HL-60 (cell line): ENCODE measurements at regions not wholly inside any gene's neighbourhood (a gene's known extent, or its start where the extent isn't known, plus 50 kb on each side); places are given as distances from the start of the nearest gene placed in this dataset.

Experiments used
- DNase-seq, 2 experiments: peaks; one replicate each; pipeline ENCODE4 v3.0.0-alpha.2; 2010 to 2020; ENCODE audit warnings: low read depth in 1 of 2, low spot score in 1 of 2
- H3K27ac ChIP-seq: fragments of 250-450 bp; sonication (Bioruptor Pico); replicated peaks from 2 replicates; pipeline ENCODE4 v1.5.1; 2020; ENCODE audit warnings: mild to moderate bottlenecking, moderate library complexity
- H3K27me3 ChIP-seq: fragments of 250-450 bp; sonication (Bioruptor Pico); 2 replicates; pipeline ENCODE4 v1.5.1; 2021; ENCODE audit warnings: mild to moderate bottlenecking, moderate library complexity; ENCODE audit not compliant: insufficient read depth, poor library complexity, severe bottlenecking
- H3K4me3 ChIP-seq: replicated peaks from 2 replicates; pipeline ENCODE4 v1.5.1; 2011; ENCODE audit warnings: mild to moderate bottlenecking, control low read depth, low read length; ENCODE audit not compliant: insufficient read depth
- GABPA ChIP-seq: IDR thresholded peaks from 2 replicates; pipeline ENCODE4 v1.6.1; 2012; ENCODE audit warnings: low read depth
- POLR2AphosphoS5 ChIP-seq: IDR thresholded peaks from 2 replicates; pipeline ENCODE4 v1.6.1; 2012; ENCODE audit warnings: low read depth
- REST ChIP-seq: IDR thresholded peaks from 2 replicates; pipeline ENCODE4 v1.6.1; 2012; ENCODE audit warnings: low read depth; ENCODE audit not compliant: insufficient replicate concordance
- SPI1 ChIP-seq: IDR thresholded peaks from 2 replicates; pipeline ENCODE4 v1.6.1; 2012; ENCODE audit warnings: low read depth, mild to moderate bottlenecking, borderline replicate concordance
- TF ChIP-seq, protein P1 (sequence below): IDR thresholded peaks from one replicate; pipeline ENCODE4 v1.5.1; 2011; ENCODE audit warnings: low read length, control low read depth, inconsistent platforms; ENCODE audit not compliant: insufficient read depth

- Histone ChIP-seq H3K27me3 (no peaks in the 10 kb centered on the region), H3K4me3 (no peak overlapping the region), H3K27ac (no peak overlapping the region)
- no peak for DNase-seq
- TF ChIP-seq GABPA (no peak), SPI1 (no peak), REST (no peak), POLR2AphosphoS5 (no peak)
- TF ChIP-seq, protein P1, sequence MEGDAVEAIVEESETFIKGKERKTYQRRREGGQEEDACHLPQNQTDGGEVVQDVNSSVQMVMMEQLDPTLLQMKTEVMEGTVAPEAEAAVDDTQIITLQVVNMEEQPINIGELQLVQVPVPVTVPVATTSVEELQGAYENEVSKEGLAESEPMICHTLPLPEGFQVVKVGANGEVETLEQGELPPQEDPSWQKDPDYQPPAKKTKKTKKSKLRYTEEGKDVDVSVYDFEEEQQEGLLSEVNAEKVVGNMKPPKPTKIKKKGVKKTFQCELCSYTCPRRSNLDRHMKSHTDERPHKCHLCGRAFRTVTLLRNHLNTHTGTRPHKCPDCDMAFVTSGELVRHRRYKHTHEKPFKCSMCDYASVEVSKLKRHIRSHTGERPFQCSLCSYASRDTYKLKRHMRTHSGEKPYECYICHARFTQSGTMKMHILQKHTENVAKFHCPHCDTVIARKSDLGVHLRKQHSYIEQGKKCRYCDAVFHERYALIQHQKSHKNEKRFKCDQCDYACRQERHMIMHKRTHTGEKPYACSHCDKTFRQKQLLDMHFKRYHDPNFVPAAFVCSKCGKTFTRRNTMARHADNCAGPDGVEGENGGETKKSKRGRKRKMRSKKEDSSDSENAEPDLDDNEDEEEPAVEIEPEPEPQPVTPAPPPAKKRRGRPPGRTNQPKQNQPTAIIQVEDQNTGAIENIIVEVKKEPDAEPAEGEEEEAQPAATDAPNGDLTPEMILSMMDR: no peak
Observed at GRCh38 chr4:185898413-185898812, 86.4 kb upstream of the SORBS2 start.

DNA sequence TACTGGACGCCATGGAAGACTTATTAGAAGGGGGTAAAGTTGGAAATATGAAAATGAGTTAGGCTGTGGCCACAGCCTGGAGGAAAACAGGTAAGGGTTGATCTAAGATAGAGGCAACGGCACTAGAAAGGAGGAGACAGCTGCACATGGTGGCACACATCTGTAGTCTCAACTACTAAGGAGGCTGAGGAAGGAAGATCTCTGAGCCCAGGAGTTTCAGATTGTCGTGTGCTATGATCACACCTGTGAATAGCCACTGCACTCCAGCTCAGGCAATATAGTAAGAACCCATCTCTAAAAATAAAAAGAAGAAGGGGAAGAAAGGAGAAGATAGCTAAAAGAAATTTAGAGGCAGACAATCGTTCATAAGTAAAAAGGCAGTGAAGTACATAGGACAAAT, 87.8 kb upstream of the SORBS2 start:
- TF ChIP-seq SPI1 (no peak), GABPA (no peak), POLR2AphosphoS5 (no peak), REST (no peak)
- TF ChIP-seq, protein P1: no peak
- Histone ChIP-seq H3K27me3 (no peaks in the 10 kb centered on the region), H3K27ac (no peak overlapping the region), H3K4me3 (no peak overlapping the region)
- DNase-seq: no peak

GRCh38 chr4:185902654-185903053, 90.7 kb upstream of the SORBS2 start:
- TF ChIP-seq POLR2AphosphoS5 (no peak), REST (no peak), SPI1 (no peak), GABPA (no peak)
- TF ChIP-seq, protein P1: no peak
- Histone ChIP-seq H3K4me3 (no peak overlapping the region), H3K27me3 (no peaks in the 10 kb centered on the region), H3K27ac (no peak overlapping the region)
- DNase-seq: no peak
